GM19438 (cell line): ENCODE measurements at regions not wholly inside any gene's neighbourhood (a gene's known extent, or its start where the extent isn't known, plus 50 kb on each side); places are given as distances from the start of the nearest gene placed in this dataset.

Source experiments
- ATAC-seq: cut with Tn5 transposase; IDR thresholded peaks from one replicate; pipeline ENCODE4 v1.9.1; 2021; ENCODE audit warnings: low read depth; ENCODE audit not compliant: unreplicated experiment

GRCh38 chr18:76134628-76135027, 360.4 kb downstream of the ZNF516 start:
- ATAC-seq: no peak

GRCh38 chr18:76133873-76134272, 361.2 kb downstream of the ZNF516 start:
- no peak for ATAC-seq

GRCh38 chr18:76131738-76132137, 363.3 kb downstream of the ZNF516 start:
- ATAC-seq: no peak

GRCh38 chr18:76130845-76131244, 364.2 kb downstream of the ZNF516 start:
- no peak for ATAC-seq

- no peak for ATAC-seq
These were observed 368.7 kb downstream of the ZNF516 start for GRCh38 chr18:76126327-76126726.

- ATAC-seq: no peak
These were observed 374.0 kb downstream of the ZNF516 start for GRCh38 chr18:76121011-76121410.

GRCh38 chr18:76115580-76115979, 379.5 kb downstream of the ZNF516 start:
- ATAC-seq: no peak

- no peak for ATAC-seq
These were observed 381.9 kb downstream of the ZNF516 start for GRCh38 chr18:76113101-76113500.

GRCh38 chr18:76102626-76103025, 392.4 kb downstream of the ZNF516 start:
- no peak for ATAC-seq

- no peak for ATAC-seq
These were observed 392.9 kb downstream of the ZNF516 start for GRCh38 chr18:76102156-76102555.

- ATAC-seq: no peak
These were observed 395.0 kb downstream of the ZNF516 start for GRCh38 chr18:76099931-76100457.

- ATAC-seq: no peak
These were observed 396.2 kb downstream of the ZNF516 start for GRCh38 chr18:76098674-76099411.

GRCh38 chr18:76081536-76081935, 413.5 kb downstream of the ZNF516 start:
- ATAC-seq: no peak

- ATAC-seq: no peak
These were observed 414.6 kb downstream of the ZNF516 start for GRCh38 chr18:76080430-76080829.

GRCh38 chr18:76075777-76076176, 419.3 kb downstream of the ZNF516 start:
- no peak for ATAC-seq

- ATAC-seq: no peak
These were observed 430.0 kb downstream of the ZNF516 start for GRCh38 chr18:76064998-76065397.

GRCh38 chr18:76058146-76058545, 436.9 kb downstream of the ZNF516 start:
- ATAC-seq: no peak

GRCh38 chr18:76057386-76057785, 437.7 kb downstream of the ZNF516 start:
- no peak for ATAC-seq

GRCh38 chr18:76056471-76057110, 438.5 kb downstream of the ZNF516 start:
- no peak for ATAC-seq

GRCh38 chr18:76055578-76055977, 439.5 kb downstream of the ZNF516 start:
- no peak for ATAC-seq

- no peak for ATAC-seq
These were observed 440.0 kb downstream of the ZNF516 start for GRCh38 chr18:76055025-76055424.

- ATAC-seq: no peak
These were observed 440.9 kb downstream of the ZNF516 start for GRCh38 chr18:76054156-76054555.
